HG03558 (cell line): ENCODE measurements at regions not wholly inside any gene's neighbourhood (a gene's known extent, or its start where the extent isn't known, plus 50 kb on each side); places are given as distances from the start of the nearest gene placed in this dataset.
"Not testable (repeated sequence)": the region's sequence is repeated elsewhere in the genome, so short reads cannot be mapped to it uniquely, and the experiment has no call there.

Experiments
- ATAC-seq: cut with Tn5 transposase; IDR thresholded peaks from one replicate; pipeline ENCODE4 v1.9.1; 2021; ENCODE audit warnings: moderate number of reproducible peaks; ENCODE audit not compliant: unreplicated experiment; ENCODE audit errors: extremely low read depth

DNA sequence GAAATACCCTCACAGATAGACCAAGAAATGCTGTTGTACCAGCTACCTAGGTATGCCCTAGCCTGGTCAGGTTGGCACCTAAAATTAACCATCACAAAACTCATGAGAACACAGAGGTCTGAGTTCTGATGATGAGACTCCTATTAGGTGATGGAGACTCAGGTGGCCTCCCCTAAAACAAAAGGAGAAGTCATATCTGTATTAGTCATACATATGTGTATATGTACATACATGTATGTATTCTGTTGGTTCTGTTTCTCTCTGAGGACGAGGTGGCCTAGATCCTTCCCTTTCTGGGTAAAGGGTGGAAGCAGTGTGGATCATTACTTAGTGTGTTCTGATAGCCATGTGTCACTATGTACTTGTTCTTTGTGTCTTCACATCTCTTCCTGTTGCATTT is 207.2 kb upstream of the PRSS1 start:
- ATAC-seq = no peak

DNA sequence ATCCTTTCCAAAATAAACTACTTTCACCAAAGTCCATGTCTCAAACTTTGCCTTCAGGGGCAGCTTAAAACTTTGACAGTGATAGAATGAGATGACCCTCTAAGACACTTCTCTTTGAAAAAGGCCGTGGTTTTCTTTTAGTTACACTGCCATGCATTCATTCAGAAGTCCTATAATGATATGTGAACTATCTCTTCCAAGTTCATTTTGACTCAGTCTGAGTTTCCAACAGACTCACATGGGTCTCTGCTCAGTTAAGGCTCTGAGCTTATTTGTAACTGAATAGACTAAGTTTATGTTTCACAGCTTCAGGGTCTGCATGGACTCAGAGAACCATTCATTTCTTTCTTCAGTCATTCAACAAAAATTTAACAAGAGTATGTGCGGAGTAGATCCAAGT is 208.9 kb upstream of the PRSS1 start:
- ATAC-seq = no peak

DNA sequence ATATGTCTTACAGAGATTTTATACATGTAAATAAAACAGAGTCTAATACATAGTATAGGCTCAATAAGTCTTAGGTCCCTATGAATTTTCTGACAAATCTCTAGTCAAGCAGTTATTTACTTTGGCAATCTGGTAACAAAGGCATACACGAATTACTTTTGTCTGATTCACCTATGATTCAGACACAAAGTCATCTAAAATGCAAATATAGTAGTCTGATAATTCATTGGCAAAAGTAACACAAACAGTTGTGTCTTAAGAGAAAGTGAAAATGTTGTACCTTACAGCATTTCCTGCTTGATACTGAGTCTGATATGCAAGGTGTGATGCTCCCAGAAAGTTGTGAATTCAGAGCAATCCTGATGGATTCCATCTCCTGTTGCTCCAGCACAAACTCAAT is 209.4 kb upstream of the PRSS1 start:
- no peak for ATAC-seq

DNA sequence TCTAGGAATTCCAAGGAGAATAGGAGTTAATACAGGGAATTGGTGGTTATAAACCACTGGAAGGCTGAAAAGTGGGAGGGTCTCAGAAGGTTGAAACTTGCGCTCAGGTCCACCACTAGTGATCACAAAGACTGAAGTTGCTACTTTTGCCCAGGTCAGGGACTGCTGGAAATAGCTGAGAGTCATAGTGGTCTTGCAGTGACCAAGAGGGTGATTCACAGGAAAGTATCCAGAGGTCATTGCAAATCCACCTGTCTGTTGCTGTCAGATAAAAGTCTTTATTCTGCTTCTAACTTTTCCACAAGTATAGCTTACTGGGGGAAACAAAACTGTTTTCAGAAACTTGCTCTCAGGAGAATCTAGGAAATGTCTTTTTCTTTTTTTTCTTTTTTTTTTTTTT is 211.5 kb upstream of the PRSS1 start:
- no peak for ATAC-seq

DNA sequence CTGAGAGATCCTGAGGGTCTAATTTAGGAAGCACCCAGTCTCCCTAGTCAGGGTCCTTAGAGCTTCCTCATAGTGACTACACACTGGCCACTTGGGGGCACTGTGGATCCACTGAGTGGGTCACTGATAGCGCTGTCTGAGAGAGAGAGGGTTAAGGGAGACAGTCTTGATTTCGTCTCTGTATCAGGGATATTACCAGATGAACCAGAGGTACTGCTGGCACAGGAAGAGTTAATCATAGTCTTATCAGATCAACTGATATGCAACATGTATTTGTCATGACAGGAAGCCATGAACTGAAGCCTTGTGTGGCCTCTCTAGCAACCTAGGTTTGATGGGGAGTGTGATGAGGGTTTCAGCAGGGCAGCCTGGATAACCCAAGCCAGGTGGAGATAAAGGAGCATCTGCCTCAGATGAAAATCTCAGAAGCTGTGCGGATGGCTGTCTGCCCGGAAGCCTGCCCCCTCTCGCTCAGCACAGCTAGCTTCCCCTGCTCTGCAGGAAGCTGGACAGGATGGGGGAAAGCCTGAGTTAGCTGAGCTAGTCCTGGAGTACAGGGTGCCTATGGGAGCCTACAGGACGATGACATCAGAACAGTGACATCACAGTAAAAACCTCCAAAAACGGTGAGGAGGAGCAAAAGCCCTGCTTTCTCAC is 214.0 kb upstream of the PRSS1 start:
- ATAC-seq = peak; percentile 88

DNA sequence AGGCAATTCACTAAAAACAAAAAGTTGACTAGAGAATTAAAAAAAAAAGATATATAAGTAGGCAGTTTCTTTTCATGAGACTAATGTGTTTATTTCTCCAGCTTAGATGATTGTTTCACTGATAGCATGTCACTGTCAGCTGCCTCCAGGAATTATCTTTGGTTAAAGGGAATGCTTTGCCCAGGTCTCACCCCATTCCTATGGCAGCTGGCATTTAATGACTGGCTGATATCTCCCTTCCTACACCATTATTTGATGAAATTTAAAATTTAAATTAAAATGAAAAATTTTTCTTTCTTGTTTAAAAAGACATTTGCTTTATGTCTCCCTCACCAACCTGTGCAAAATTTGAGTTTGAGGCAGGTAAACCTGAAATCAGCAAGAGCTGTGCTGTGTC is 214.5 kb upstream of the PRSS1 start:
- ATAC-seq = no peak

DNA sequence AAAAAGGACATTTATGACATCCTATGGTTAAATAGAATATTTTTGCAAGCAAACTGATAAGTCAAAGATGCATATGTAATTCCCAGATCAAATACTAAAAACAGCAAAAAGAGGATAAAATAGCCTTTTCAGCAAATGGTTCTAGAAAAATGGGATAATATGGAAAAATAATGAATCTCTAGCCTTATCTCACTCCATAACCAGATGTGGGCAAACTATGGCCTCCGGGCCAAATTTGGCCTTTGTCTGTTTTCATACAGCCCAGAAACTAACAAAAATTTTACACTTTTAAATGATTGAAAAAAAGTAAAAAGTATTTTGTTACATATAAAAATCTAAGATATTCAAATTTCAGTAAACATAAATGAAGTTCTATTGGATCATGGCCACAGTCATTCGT is 215.4 kb upstream of the PRSS1 start:
- no peak for ATAC-seq

DNA sequence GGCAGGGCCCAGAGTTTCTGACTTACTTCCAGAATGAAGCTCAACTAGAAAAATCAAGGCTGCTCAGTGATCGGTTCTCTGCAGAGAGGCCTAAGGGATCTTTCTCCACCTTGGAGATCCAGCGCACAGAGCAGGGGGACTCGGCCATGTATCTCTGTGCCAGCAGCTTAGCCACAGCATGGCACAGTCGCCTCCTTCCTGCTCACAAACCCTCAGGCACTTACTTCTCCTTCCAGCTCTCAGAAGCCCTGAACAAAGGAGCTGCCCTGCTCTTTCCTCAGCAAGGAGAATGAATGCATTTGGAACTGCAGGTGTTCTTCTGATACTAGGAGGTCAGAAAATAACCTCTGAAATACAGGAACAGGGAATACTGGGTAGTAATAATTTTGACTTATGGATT is 219.7 kb upstream of the PRSS1 start:
- ATAC-seq = no peak

DNA sequence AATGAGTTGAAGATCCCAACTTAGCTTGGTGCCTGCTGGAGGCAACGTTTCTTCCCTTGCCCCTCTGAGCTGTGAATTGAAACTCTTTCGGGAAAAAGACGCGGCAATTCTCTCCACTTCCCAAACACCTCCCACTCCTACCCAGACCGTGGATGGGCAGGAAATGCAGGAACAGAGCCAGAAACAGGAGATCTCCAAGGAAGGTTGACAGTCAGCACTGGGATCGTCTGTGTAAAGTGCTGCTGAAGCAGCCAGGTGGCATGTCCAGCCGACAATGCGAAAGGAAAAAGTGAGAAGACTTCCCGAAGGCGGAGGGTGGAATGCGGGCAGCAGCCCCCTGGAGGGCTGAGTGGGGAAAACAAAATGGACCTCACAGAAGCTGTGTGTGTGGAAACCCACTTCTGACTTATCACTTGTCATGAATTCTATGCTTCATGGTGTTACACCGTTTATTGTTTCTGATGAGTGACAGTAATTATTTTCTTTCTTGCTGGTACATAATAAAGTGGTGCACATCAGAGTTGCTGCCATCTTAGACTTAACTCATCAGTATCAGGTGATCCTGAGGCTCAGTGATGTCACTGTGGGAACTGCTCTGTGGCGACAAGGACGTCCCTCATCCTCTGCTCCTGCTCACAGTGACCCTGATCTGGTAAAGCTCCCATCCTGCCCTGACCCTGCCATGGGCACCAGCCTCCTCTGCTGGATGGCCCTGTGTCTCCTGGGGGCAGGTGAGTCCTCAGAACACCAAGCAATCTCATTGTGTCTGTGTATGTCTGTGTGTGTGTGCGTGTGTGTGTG is 220.5 kb upstream of the PRSS1 start:
- ATAC-seq = no peak

DNA sequence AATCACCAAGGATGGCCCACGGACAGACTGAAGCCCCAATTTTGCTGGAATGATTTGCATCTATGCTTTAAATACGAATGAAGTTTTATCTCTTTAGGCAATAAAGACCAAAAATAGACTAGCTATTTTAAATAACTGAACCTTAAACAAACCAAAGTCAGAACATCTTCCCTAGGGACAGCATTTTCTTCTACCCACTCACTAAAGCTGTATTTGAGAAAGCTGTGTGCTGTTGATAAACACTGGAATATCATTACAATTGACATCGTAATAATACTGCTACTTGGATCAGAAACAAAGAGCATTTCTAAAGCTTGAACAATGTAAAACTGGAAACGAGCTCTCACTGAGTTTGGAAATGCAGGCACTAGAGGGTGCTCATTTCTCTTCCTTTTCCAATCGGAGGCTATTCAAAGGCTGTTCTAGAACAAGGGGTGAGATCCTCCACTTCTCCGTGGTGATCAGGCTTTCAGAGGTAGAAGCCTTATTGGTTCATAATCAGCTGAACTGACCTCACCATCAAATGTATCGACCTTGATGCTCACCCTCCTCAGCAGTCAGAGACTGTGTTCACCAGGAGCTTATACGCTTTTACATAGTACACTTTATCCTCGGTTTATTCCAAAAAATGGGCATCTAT is 225.3 kb upstream of the PRSS1 start:
- no peak for ATAC-seq

DNA sequence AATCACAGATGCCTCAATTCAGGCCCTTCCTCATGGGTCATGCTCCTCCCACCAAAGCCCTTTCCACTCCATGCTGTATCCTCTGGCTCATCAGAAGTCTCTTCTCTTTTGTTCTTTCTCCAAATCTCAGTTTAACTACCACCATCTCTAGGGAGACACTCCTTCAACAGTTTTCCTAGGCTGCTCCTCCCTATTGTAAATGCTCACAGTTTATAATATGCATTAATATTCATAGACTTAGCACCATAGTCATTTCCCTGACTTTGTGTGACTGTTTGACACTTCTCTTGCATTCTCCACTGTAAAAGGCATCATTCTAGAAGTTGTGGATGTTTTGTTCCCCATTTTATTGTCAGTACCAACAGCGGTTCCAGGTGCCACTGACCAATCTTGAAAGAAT is 226.5 kb upstream of the PRSS1 start:
- ATAC-seq = no peak

DNA sequence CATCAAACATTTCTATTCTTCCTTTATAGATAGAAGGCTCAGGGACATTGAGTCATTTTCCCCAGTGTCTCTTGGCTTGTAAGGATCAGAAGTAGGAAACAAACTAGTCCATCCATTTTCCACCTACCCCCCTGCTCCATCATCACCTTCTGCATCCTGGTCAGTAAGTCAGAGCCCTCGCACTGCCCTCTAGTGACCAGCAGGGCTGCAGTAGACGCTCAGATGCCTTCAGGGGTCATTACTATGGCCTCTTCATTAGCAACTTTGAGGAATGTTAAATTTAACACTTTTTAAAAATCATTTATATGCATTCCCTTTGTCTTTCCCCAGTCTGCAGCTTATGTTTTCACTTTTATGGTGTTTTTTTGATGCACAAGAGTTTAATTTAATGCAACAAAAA is 228.4 kb upstream of the PRSS1 start:
- ATAC-seq = not testable (repeated sequence)

DNA sequence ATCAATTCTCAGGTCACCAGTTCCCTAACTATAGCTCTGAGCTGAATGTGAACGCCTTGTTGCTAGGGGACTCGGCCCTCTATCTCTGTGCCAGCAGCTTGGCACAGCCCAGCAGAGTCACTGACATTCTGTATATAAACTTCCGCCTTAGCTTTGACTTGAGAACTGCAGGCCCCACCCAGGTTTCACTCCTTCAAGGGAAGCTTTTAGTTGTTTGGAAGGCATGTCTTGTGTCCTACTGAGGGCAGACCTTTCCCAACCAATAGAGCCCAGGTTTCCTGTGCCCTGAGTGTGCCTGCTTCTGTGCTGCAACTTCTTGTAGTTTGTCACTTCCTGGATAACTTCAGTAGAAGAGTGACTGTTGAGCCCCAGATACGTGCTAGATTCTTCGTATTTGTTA is 228.8 kb upstream of the PRSS1 start:
- ATAC-seq = not testable (repeated sequence)

DNA sequence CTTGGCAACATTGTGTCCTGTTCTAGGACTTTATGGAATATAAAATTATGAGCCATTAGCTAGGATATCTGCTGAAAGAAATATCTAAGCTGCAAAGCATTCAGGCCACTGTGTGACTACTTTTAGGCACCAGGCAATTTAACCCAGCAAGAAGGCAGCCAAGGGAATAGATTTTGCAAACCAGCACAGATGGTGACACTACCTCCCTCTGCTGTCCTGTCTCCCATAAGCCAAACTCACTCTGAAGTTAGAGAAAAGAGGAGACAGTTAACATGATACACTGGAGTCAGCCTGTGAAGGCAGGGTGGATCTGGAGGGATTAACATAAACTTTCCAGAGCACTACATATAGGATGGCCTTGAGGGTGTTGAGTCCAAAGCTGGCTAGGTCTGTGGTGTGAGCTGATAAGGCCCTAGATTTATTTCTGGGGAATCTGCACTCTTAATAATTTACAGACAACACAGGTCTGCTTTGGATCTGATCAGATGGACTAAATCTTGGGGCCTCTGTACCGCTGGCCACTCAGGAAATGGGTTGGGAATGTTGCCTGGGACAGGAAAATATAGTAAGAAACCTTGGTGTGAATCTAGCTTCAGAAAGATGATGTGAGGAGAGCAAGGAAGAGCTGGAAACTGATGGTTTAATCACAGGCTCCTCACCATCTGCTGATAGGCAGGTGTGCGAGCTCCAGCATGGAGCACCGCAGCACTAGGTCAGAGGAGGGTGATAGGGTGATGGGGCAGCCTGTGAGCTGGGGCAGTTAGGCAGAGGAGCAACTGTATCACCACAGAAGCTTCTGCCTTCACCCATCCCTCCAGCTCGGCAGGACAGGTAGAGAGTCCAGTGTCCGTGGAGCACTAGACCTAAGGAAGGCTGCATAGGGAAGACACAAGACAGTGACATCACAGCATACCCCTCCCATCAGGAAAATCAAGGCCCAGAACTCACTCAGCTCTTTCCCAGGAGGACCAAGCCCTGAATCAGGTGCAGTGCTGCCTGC is 229.9 kb upstream of the PRSS1 start:
- no peak for ATAC-seq

DNA sequence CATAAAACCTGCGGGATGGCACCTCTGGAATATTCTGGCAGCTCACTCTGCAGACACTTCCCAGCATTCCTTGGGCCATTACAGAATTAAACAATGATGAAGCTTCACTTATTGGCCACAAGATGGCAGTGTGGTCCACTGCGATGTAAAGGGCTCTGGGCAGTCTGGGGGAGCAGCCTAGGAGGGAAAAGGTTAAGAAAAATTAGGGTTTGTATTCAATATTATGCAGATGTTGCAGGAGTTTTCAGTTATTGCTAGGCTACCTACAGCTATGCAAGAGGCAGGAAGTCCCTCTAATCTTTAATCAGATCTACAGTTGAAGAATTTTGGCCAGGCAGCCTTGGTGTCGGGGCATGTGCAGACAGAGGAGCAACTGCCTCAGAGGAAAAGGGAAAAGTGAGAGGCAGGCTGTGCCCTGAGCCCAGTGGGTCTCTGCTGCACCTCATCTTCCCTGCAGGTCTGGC is 233.2 kb upstream of the PRSS1 start:
- ATAC-seq = peak; percentile 94

DNA sequence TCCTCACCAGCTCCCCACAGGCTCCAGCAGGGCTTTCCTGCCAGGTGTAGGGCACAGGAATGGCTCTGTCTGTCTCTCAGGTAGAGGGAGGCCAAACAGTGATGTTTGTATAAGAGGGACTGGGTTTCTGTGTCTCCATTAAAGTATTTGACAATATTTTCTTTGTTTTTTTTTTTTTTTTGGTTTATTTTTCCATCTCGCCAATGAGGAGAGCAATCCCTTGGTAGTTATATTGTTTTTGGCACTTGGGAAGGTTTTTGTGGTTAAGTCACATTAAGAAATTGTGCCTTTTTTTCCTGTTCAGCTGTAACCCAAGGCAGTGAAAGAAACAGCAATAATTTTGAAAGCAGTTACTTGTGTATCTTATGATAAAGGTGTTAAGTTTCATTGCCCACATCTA is 234.6 kb upstream of the PRSS1 start:
- ATAC-seq = not testable (repeated sequence)

DNA sequence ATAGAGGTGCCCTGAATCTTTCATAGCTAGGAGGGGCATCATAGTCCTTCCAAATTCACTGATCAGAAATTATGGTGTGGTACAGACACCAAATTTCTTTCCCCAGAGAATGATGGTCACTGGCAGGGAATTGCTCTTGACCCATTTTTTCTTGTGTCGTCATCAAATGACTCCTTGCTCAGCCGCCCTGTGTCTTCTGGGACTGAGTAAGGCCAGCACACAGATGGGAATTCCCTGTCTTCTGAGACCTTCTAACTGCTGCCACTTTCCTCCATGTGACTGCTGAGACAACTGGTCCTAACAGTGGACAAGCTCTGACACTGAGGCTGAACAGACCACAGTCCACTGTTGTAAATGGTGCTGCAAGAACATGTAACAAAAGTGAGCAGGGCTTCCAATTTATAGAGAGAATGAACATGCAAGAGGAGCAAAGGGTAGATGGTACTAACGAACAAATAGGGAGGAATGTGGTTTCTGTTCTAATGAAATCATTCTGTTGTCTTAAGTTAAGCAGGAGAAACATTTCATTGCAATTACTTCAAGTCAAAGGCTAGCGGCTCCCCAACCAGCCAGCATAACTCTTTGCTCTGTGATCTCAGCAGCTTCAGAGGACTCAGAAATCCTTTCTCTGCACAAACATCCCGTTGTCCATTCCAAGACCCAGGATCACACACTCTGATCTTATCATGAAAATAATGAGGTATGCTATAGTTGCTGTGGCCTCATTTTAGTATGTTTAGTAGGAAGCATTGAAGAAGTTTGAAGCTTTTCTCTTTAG is 235.9 kb upstream of the PRSS1 start:
- no peak for ATAC-seq

DNA sequence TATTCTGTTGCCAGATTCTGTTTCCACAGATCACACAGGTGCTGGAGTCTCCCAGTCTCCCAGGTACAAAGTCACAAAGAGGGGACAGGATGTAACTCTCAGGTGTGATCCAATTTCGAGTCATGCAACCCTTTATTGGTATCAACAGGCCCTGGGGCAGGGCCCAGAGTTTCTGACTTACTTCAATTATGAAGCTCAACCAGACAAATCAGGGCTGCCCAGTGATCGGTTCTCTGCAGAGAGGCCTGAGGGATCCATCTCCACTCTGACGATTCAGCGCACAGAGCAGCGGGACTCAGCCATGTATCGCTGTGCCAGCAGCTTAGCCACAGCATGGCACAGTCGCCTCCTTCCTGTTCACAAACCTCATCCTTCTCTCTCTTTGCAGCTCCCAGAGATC is 237.5 kb upstream of the PRSS1 start:
- no peak for ATAC-seq

DNA sequence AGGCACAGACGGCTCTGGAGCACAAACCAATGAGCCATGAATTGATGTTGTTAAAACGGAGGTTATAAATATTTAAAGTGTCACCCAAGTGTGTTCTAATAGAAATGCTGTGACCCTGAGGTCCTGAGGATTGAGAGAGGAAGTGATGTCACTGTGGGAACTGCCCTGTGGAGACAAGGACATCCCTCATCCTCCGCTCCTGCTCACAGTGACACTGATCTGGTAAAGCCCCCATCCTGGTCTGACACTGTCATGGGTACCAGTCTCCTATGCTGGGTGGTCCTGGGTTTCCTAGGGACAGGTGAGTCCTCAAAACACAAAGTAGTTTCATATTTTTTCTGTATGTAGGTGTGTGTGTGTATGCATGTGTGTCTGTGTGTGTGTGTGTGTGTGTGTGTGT is 237.9 kb upstream of the PRSS1 start:
- no peak for ATAC-seq
